ENCODE measurements at regions not wholly inside any gene's neighbourhood (a gene's known extent, or its start where the extent isn't known, plus 50 kb on each side); places are given as distances from the start of the nearest gene placed in this dataset.
"Not testable (repeated sequence)": the region's sequence is repeated elsewhere in the genome, so short reads cannot be mapped to it uniquely, and the experiment has no call there.

DNA sequence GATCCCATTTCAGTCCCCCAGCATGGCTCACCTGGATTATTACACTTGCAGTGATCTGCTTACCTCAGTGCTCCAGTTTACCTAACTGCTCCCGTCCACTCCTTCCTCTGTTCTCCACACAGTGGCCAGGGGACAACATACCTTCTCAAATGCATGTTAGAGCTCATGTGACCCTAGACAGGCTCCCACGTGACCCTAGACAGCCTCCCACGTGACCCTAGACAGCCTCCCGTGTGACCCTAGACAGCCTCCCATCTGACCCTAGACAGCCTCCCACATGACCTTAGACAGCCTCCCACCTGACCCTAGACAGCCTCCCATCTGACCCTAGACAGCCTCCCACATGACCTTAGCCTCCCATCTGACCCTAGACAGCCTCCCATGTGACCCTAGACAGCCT, 226.0 kb upstream of the TMEM132C start:
- no peak for TF ChIP-seq EZH2phosphoT487 (IDR thresholded peaks at IDR 0.05; ENCODE audit: borderline replicate concordance, low read depth, low read length)
- TF ChIP-seq, protein P1, sequence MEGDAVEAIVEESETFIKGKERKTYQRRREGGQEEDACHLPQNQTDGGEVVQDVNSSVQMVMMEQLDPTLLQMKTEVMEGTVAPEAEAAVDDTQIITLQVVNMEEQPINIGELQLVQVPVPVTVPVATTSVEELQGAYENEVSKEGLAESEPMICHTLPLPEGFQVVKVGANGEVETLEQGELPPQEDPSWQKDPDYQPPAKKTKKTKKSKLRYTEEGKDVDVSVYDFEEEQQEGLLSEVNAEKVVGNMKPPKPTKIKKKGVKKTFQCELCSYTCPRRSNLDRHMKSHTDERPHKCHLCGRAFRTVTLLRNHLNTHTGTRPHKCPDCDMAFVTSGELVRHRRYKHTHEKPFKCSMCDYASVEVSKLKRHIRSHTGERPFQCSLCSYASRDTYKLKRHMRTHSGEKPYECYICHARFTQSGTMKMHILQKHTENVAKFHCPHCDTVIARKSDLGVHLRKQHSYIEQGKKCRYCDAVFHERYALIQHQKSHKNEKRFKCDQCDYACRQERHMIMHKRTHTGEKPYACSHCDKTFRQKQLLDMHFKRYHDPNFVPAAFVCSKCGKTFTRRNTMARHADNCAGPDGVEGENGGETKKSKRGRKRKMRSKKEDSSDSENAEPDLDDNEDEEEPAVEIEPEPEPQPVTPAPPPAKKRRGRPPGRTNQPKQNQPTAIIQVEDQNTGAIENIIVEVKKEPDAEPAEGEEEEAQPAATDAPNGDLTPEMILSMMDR (conservative IDR thresholded peaks at IDR 0.05; ENCODE audit: low read length), result no peak
- Histone ChIP-seq H3K4me2 (ENCODE audit: low read length) (no peak overlapping the region), H3K79me2 (ENCODE audit: insufficient read depth, low read depth, low read length) (no peaks in the 10 kb centered on the region), H3K4me3 (ENCODE audit: low read depth, low read length, poor library complexity, severe bottlenecking) (no peak overlapping the region), H3K36me3 (ENCODE audit: insufficient read depth, low read length) (no peaks in the 10 kb centered on the region), H3K27ac (ENCODE audit: low read depth, low read length, poor library complexity, severe bottlenecking) (no peak overlapping the region), H3K4me1 (ENCODE audit: insufficient read depth, low read length, poor library complexity, severe bottlenecking) (no peaks in the 10 kb centered on the region), H4K20me1 (ENCODE audit: insufficient read depth, low read length) (no peaks in the 10 kb centered on the region), H2AFZ (ENCODE audit: low read length) (no peak overlapping the region), H3K9me2 (ENCODE audit: insufficient read depth, low read length) (no peaks in the 10 kb centered on the region), H3K9me3 (ENCODE audit: low read length) (no peaks in the 10 kb centered on the region)
- intact Hi-C loops (cut with micrococcal nuclease; ENCODE audit: unreplicated experiment), result no loop called here
- ChIA-PET CTCF (ENCODE audit: unreplicated experiment) (no interaction called here), POLR2A (no interaction called here)
- BruUV-seq (replicated peaks), result no TSS peak
- DNase-seq (ENCODE audit: low spot score), result no peak

DNA sequence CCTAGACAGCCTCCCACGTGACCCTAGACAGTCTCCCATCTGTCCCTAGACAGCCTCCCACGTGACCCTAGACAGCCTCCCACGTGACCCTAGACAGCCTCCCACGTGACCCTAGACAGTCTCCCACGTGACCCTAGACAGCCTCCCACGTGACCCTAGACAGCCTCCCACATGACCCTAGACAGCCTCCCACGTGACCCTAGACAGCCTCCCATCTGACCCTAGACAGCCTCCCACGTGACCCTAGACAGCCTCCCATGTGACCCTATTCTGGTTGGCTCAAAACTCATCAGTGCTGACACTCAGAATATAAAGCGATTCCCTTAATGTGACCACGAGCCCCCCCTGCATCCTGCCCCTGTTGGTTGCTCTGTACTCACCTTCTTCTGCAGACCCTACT, 224.7 kb upstream of the TMEM132C start:
- BruUV-seq (replicated peaks); DNase-seq (ENCODE audit: low spot score); H3K4me1 ChIP-seq (ENCODE audit: insufficient read depth, low read length, poor library complexity, severe bottlenecking); H4K20me1 ChIP-seq (ENCODE audit: insufficient read depth, low read length); intact Hi-C loops (cut with micrococcal nuclease; ENCODE audit: unreplicated experiment); H3K4me3 ChIP-seq (ENCODE audit: low read depth, low read length, poor library complexity, severe bottlenecking); H3K9me3 ChIP-seq (ENCODE audit: low read length); H3K36me3 ChIP-seq (ENCODE audit: insufficient read depth, low read length); CTCF ChIA-PET (ENCODE audit: unreplicated experiment); H3K4me2 ChIP-seq (ENCODE audit: low read length); POLR2A ChIA-PET; H2AFZ ChIP-seq (ENCODE audit: low read length); H3K9me2 ChIP-seq (ENCODE audit: insufficient read depth, low read length); H3K27ac ChIP-seq (ENCODE audit: low read depth, low read length, poor library complexity, severe bottlenecking); H3K79me2 ChIP-seq (ENCODE audit: insufficient read depth, low read depth, low read length): not testable (repeated sequence)

DNA sequence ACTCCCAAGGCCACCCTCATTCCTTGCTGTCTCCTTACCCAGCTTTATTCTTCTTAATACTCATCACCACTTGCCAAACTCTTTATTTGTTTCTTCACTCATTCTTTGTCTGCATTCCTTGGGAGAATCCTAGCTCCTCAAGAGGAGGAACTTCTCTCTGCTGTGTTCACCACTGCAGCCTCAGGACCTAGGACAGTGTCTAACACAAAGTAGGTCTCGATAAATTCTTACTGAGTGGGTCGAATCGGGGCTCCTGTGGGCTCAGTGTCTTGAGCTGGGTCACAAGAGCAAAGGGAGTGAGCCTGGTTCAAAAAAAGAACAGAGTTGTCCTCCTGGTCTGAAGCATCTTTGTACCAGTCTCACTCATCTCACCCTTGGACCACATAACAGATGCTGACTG, 224.1 kb upstream of the TMEM132C start:
- ChIA-PET POLR2A (no interaction called here), CTCF (ENCODE audit: unreplicated experiment) (no interaction called here)
- no peaks in the 10 kb centered on the region for H3K9me2 ChIP-seq (ENCODE audit: insufficient read depth, low read length)
- H3K4me3 ChIP-seq (ENCODE audit: low read depth, low read length, poor library complexity, severe bottlenecking), result no peak overlapping the region
- peaks cover 3% of the 10 kb centered on the region for H3K4me1 ChIP-seq (ENCODE audit: insufficient read depth, low read length, poor library complexity, severe bottlenecking)
- BruUV-seq (replicated peaks), result no TSS peak
- H3K9me3 ChIP-seq (ENCODE audit: low read length), result no peaks in the 10 kb centered on the region
- no peaks in the 10 kb centered on the region for H4K20me1 ChIP-seq (ENCODE audit: insufficient read depth, low read length)
- no peaks in the 10 kb centered on the region for H3K79me2 ChIP-seq (ENCODE audit: insufficient read depth, low read depth, low read length)
- H3K36me3 ChIP-seq (ENCODE audit: insufficient read depth, low read length), result no peaks in the 10 kb centered on the region
- no peak for TF ChIP-seq EZH2phosphoT487 (IDR thresholded peaks at IDR 0.05; ENCODE audit: borderline replicate concordance, low read depth, low read length)
- TF ChIP-seq, protein P1 (conservative IDR thresholded peaks at IDR 0.05; ENCODE audit: low read length), result no peak
- no peak overlapping the region for H3K27ac ChIP-seq (ENCODE audit: low read depth, low read length, poor library complexity, severe bottlenecking)
- H3K4me2 ChIP-seq (ENCODE audit: low read length), result no peak overlapping the region
- intact Hi-C loops (cut with micrococcal nuclease; ENCODE audit: unreplicated experiment), result no loop called here
- H2AFZ ChIP-seq (ENCODE audit: low read length), result no peak overlapping the region
- DNase-seq (ENCODE audit: low spot score), result no peak
